Activated CD4-positive, CD25-positive, alpha-beta regulatory T cell treated with anti-CD3 and anti-CD28 coated beads, Interleukin-2, amount 50 U/mL, for 16 hours (primary cell): ENCODE measurements at regions not wholly inside any gene's neighbourhood (a gene's known extent, or its start where the extent isn't known, plus 50 kb on each side); places are given as distances from the start of the nearest gene placed in this dataset.

Source experiments
- DNase-seq: peaks from one replicate; pipeline ENCODE4 v3.0.0-alpha.2; 2020; ENCODE audit warnings: low read depth, low spot score

DNA sequence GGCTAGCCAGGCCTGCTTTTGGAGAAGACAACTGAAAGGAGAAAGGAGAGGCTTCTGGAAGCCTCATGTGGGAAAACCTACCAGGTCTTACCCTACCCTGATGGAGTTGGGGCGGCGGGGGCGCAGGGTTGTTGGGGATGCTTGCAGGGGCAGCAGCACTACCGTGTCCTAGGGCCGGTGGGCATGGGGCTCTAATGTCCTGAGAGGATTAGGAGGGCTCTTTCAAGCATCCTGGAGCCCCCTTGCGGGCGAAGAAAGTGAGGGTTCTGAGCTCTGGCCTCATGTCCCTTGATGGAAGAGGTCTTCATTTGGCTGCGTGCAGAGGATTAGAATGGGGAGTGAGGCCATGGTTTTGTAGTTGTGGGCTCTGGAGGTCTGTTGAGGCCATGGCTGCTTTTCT, 86.9 kb upstream of the PITX1 start:
- no peak for DNase-seq

DNA sequence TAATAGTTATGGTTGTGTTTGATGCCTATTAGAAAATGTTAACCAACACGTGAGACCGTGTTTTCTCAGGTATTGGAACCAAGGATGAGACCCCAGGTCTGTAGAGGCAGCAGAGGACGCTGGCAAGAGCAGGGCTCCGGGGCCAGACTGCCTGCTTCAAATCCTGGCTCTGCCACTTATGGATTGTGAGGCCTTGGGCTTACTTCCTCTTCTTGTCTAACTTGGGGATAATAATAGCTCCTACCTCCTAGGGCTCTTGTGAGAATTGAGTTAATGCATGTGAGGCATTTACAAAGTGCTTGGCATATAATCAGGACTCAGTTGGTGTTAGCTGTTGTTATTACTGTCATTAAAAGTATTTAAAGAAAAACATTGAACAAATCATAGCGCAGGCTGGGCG, 85.5 kb upstream of the PITX1 start:
- DNase-seq, result no peak

DNA sequence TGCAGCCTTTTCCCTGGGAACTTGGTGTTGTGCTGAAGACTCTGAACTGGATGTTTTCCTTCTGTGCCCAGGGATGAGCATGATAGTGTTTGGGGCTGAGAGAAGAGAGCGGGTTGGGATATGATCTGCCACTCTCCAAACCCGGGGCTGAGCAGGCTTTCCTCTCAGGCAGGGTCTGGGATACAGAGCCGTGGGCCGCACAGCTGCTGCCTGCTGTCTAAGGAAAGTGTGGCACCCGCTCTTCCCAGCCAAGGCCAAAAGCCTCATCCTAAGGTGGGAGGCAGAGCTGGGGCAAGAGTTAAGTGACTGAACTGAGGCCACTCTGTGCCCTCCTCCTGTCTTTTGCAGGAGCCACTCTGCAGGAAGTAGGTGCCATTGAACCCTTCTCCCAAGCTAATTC, 83.6 kb upstream of the PITX1 start:
- no peak for DNase-seq

DNA sequence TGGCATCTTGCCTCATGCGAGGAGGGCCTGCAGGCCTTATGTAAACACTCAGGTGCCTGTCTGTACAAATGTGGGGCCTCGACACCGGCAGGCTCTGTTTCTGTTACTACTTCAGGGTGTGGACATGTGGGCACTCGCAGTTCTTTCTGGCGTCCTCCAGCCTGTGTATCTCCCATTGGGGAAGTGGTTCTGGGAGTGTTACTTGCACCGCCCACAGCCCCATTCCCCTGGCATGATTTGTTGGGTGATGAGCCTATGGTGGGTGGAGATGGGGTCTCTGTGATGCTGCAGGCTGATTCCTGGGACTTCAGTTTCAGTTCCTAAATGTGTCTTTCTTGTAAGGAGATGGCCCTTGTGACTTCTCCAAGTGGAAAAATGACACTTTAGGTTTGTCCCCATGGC, 82.1 kb upstream of the PITX1 start:
- no peak for DNase-seq

DNA sequence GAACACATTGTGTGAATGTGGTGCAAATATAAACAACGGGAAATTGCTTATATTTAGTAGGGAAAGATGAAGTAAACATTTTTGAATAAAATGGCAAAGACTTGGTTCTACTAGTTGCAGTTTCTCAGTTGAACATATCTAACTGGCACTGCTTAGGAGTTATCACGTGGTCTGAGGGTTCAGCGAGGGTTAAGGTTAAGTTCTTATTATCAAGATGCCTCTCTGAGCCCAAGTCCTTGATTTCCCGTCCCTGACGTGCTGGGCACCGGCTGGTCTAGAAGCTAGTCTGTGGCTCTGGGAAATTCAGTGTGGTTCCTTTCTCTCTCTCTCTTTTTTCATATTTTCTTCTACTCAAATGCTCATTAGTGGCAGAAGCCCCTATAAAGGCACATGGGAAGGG, 81.6 kb upstream of the PITX1 start:
- no peak for DNase-seq

DNA sequence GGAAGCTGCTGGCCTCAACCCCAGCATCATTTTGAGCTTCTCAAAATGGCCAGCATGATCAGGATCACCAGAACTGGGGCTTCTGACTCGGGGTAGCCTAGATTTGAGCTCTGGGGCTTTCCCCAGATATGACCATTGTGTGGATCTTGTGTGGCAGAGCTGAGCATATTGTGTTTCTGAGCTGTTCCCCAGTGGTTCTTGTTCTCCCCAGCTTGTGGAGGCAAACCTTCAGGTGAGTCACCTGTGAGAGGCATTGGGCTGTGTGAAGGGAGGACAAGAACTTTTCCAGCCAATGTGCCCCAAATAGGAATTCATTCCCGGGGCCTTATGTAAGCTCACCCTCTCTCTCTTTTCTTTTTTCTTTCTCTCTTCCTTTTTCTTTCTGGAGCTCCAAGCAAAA, 80.7 kb upstream of the PITX1 start:
- DNase-seq, result no peak

DNA sequence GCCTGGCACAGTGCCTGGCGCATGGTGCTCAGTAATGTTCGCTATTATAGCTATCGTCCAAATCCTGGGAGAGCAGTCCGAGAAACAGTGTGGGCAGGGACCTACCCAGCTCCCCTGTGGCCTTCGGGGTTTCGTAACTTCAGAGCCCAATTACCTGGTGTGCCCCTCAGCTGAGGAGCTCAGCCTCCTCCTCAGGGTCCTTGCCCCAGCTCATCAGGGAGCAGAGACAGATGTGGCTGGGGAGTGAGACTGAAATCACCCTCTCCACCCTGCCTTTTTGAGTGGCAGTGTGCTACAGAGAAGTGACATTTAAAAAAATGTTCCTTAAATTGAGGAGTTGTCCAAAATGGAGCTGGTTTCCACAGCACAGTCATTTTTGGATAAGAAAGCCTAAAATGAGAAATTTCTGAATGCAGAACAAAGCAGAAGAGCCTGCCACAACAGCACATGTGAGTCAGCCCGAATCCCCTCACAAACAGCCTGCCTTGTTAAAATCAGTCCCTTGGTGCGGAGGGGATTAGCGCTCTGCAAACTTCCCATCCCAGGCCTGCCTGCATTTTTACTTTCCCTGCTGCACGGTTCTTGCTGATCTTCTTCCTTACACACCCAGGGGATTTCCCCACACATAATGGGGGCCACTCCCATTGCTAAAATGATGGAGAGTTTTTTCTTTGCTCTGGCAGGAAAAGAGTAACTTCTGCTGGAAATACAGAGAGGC, 78.1 kb upstream of the PITX1 start:
- no peak for DNase-seq

DNA sequence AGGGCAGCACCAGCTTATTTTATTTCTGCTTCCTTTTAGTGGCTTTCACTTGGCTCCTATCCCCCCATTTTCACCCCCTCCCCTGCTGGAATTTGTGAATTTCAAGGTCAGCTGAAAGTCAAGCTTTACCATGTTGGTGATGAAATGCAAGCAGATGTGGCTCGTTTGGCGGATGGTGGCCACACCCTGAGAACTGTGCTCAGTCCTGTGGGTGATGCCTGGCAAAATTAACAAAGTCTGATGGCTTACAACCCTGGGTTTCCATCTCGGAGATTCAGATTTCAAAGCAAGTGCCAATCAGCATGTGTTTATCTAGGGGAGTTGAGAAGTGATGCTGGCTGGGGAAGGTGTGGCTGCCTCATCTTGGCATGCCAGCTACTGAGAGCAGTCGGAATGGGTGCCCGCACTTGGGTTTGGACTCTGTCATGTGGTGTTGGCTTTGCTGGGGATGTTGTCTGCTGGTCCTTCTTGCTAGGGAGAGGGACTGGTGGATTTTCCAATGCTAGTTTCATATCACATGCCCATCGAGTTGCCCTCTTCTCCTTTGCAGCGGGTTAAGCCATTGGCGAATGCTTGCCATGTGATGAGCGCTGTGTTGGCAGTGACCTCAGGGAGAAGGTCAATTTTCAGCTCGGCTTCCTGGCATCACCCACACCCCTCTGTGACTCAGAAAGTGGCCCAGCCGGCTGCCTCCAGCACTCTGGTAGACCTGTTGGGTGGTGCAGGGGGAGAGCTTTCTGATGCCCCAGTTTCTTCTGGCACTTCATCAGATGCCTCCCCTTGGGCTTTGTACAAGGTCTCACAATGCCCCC, 77.0 kb upstream of the PITX1 start:
- no peak for DNase-seq

DNA sequence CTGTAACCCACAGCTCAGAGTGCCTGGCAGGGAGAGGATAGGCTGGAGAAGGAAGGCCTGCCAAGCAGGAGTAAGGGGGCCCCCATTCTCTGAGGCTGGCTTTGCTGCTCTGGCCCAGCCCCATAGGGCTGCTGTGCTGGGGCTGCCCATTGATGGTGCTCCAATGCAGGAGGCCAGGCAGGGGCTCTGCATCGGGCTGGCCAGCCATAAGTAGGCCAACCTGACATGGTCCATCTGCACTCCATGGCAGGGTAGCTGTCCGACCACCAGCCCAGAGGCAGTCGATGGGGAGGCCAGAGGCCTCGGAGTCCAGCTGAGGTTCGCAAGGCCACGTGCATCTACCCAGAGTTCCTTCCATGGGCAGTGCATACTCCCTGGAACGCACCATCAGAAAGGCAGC, 75.0 kb upstream of the PITX1 start:
- no peak for DNase-seq

DNA sequence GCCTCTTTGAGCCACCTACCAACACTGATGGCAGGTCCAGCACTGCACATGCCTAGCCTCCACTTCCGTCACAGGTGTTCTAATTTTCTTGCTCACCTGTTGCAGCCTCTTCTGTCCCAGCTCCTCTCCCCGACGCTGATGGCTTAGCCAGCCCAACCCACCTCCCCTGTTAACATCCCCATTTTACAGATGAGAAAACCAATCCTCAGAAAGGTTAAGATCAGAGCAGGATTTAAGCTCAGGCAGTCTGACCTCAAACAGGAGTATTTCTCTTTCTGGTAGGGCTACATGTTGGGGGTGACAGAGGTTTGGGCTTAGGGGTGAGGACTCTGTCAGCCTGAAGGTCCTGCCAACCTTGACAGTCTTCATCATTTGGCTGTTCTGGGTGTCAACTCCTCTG, 74.5 kb upstream of the PITX1 start:
- no peak for DNase-seq

DNA sequence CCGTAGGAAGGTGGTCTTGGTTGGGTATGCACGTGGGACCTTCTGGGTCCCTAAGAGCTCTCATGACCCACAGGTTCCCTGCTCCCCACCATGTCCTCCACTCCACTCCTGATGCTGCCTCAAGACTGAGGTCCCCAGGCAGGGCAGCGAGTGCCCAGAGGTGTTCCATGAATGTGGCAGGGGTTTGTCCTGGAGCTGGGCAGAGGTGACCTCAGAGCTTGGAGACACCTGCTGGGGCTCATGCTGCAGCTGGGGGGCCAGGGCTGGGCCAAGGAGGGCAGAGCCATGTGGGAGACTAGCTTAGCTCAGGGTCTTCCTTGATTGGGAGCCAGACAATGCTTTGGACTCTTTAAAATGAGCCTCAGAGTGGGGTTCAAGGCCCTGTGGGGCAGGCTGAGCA, 74.0 kb upstream of the PITX1 start:
- DNase-seq, result no peak

DNA sequence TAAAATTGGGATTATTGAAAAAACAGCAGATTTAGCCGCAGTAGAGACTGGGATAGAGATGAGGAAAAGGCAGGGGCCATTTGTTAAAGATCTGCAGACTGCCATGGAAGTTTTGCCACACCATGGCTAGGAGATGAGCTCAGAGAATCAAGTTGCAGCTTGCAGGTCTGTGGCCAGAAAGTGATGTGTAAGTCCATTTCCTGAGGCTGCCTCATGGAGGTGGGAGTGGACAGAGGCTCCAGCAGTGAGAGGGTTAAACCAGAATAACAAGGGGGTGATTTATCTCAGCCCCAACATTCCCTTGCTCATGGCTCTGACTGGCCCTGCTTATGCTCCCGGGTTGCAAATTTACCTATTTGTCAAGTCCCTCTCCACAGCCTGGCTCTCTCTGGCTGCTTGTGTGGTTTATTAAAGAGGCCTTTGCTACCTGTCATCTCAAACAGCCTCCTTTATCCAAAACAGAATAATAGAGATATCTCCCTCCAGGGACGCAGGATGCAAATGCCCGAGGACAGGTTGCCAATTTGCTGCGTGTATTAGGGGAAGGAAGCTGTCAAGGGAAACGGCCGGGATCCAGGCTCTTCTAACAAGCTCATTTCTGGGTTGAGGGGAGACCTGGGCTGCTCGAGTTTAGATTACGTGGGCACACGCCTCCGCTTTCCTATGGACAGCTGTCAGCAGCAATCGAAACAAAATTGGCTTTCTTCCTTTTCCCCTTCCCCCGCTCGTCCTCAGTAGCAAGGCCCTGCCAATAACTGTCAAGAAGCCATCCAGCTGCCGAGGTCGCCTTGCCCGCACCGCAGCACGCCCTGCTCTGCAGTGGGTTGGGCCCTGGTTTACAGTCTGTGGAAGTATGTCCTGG, 72.8 kb upstream of the PITX1 start:
- DNase-seq, result no peak

DNA sequence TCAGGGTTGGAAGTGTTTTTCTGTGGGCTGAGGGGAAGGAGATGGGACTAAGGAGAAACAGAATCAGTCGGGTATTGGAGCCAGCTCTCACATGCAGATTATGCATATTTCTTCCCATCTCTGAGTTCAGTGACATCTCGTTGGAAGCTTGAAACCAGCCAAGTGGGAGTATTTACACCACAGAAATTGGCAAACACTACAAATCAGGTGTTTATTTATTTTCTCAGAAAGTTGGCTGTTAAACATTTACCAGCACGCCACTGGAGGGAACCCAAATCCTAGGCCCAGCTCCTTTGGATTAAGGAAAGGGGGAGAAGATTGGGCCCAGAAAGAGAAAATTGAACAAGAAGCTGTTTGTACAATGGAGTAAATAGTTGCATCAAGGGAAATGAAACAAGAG, 72.1 kb upstream of the PITX1 start:
- no peak for DNase-seq

DNA sequence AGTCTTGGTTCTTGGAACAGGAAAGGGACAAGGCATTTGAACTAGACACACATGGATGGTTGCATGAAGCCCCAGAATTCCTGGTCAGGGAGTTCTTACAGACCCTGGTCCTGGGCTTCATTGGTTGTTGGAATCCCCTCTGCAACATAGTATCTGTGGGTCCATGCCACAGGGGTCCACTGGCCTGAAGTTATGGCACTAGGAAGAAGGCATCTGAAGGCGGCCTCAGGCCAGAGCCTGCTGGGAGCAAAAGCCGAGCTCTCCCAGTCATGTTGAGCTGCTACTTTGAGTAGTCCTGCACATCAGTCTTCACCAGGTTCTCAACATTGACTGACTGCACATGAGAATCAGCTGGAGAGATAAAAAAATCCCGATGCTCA, 71.1 kb upstream of the PITX1 start:
- no peak for DNase-seq

DNA sequence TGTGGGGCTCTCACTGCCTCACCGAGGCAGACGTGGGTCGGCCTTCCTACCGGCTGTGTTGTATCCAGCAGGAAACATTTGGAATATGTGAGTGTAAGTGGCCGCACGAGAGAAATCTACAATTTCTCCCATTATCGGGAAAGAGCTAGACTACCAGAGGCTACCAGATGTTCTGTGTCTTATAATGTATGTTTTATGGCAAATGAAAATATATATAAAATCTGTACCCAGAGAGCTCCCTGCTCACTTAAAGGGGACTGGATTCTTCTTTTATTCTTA, 69.5 kb upstream of the PITX1 start:
- no peak for DNase-seq

DNA sequence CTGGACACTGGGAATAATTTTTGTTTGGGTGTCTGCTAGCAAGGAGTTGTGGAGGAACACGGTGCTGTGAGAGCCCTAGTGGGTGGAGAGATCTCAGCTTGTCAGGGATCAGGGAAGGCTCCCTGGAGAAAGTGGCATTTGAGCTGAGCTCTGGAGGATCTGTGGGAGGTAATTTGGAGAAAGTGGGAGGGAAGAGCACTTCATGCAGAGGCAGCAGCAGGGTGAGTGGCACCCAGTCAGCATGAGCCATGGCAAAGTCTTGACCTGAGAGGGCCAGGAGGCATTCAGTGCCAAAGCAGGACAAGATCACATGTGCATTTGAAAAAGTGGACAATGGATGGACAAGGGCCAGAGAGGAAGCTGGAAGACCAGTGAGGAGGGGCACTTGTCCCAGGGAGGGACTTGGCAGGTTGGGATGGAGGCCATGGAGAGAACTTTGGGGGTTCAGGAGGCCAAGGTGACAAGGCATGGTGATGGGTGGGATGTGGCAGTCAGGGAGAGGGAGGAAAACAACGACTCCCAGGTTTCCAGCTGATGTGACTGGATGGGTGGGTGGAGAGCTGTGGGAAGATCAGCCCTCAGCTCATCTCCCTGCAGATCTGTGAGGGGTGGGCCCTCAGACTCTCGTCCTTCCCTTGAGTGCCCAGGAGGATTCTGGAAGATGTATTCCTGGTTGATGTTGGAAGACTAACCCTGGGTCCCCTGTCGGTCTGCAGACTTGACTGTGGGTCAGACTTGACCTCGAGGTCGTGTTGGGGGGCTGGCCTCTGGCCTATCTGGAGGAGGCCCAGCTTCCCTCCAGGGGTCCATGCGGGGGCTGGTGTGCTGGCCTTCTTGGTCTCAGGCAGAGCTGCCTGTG, 68.9 kb upstream of the PITX1 start:
- DNase-seq, result no peak

DNA sequence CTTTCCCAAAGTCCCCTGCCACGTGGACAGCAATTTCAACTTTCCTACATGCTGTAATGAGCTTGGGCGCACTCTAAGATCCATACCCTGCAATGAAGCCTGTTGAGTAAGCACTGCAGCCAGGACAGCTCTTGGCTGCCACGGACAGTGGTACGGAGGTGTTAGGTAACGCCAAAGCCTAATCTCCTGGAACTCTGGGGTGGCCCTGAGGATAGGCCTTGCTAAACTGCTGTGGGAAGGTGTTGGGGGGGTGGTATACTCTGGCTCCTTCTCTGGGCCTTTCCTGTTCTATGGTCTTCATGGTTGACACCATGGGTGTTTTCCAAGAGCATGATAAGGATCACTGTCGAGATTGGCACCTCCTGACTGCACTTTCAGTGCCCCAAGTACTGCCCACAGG, 66.4 kb upstream of the PITX1 start:
- DNase-seq, result no peak

DNA sequence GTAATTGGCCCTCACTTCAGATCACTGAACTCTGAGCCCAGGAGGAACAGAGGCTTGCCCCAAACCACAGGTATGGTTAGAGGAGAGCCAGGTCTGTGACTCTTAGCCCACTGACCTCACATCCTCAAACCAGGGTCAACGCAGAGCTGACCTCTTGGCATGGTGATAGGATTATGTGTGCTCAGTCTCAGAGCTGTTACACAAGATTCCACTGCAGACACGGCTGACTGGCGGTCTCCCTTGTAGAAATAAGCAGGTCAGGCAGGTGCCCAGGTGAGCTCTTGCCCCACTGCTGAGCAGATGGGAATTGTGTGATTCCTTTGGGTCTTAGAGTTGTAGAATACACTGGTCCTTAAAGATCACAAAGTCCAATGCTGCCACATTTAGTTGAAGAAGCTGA, 66.0 kb upstream of the PITX1 start:
- no peak for DNase-seq

DNA sequence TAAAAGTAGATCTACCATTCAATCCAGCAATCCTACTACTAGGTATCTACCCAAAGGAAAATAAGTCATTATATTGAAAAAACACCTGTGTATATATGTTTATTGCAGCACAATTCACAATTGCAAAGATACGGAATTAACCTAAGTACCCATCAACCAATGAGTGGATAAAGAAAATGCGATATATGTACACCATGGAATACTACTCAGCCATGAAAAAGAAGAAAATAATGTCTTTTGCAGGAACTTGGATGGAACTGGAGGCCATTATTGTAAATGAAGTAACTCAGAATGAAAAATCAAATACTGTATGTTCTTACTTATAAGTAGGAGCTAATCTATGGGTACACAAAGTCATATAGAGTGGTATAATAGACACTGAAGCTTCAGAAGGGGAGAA, 63.4 kb upstream of the PITX1 start:
- DNase-seq, result no peak

DNA sequence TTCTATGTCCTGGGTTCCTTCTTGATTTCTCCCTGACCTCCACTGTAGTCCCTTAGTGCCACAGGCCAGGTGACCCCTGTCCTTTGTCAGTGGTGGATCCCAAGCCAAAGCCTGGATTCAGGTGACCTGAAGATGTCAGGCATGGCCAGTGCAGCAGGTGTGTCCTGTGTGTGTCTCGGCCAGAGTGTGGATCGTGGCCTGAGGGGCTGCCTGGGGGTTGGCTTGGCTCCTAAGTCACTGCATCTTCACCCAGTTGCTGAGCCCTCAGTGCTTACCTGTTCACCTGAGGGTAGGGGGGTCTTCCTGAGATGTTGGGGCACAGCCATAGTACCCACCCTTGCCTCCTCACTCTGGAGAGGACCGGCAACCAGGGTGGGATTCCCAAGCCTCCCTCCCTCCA, 61.8 kb upstream of the PITX1 start:
- DNase-seq, result no peak

DNA sequence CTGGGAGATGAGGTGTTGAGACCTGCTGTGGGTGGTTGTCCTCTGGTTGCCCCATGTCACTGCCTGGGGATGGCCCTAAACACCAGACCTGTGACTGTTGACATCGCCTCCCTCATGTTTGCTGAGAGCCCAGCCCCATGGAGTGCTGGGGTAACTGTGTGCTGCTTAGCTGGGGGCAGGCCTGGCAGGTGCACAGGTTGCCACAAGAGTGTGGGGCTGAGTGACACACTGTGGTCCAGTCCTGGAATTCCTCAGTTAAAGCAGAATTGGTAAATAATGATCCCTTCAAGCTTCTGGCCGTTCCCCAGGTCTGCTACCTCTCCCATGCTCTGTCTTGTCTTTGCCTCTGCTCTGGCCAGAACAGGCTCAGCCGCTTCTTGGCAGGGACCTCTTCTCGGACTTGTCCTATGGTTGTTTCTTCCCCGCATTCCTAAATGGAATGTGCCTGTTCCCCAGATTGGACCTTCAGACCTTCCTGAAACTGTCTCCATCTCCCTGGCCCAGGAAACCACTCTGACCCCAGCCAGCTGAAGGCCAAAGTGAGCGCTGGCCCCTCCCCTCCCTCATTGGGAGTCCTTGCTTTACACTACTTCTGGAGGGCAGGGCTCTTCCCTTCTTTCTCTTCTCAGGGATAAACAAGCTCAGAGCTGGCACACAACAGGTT, 61.2 kb upstream of the PITX1 start:
- no peak for DNase-seq
